ENCODE measurements at regions not wholly inside any gene's neighbourhood (a gene's known extent, or its start where the extent isn't known, plus 50 kb on each side); places are given as distances from the start of the nearest gene placed in this dataset.

- Histone ChIP-seq H3K27ac (ENCODE audit: low read length) (no peak overlapping the region), H3K4me1 (ENCODE audit: insufficient read depth, low read length) (no peaks in the 10 kb centered on the region)
- no peak for ATAC-seq (ENCODE audit: insufficient read depth, low read depth)
These were observed 54.9 kb downstream of the OLIG1 start for GRCh38 chr21:33124889-33125288.

GRCh38 chr21:33125680-33126375 lies 55.9 kb downstream of the OLIG1 start:
- no peaks in the 10 kb centered on the region for H3K36me3 ChIP-seq (ENCODE audit: insufficient read depth, low read length)
- H3K9me3 ChIP-seq (ENCODE audit: insufficient read depth, low read length, severe bottlenecking): no peaks in the 10 kb centered on the region
- no peak overlapping the region for H3K4me3 ChIP-seq (ENCODE audit: low read depth in 1 of 2, low read length in 2 of 2)
- no peak overlapping the region for H3K4me2 ChIP-seq (ENCODE audit: insufficient read depth, low read length)
- no peak overlapping the region for H3K27ac ChIP-seq (ENCODE audit: low read length)
- no peaks in the 10 kb centered on the region for H3K27me3 ChIP-seq (ENCODE audit: insufficient read depth, low read length, poor library complexity)
- no peak for ATAC-seq (ENCODE audit: insufficient read depth, low read depth)
- no peaks in the 10 kb centered on the region for H4K20me1 ChIP-seq (ENCODE audit: insufficient read depth, low read length)
- no peaks in the 10 kb centered on the region for H3K4me1 ChIP-seq (ENCODE audit: insufficient read depth, low read length)
- H3K9ac ChIP-seq (ENCODE audit: low read depth, low read length): no peak overlapping the region
- H3K79me2 ChIP-seq (ENCODE audit: insufficient read depth, low read length): no peaks in the 10 kb centered on the region
- H2AFZ ChIP-seq (ENCODE audit: low read depth, low read length): no peak overlapping the region
- TF ChIP-seq CTCF (IDR thresholded peaks at IDR 0.05; ENCODE audit: borderline replicate concordance, extremely low read depth, low read length, poor library complexity, severe bottlenecking) (no peak), EZH2 (IDR thresholded peaks at IDR 0.05; ENCODE audit: borderline replicate concordance, low read depth, low read length, severe bottlenecking) (no peak)
- DNase-seq: no peak

More at GRCh38 chr21:33124889-33125288, 54.9 kb downstream of the OLIG1 start:
- H2AFZ ChIP-seq (ENCODE audit: low read depth, low read length): no peak overlapping the region
- no peaks in the 10 kb centered on the region for H3K36me3 ChIP-seq (ENCODE audit: insufficient read depth, low read length)
- no peak overlapping the region for H3K4me2 ChIP-seq (ENCODE audit: insufficient read depth, low read length)
- no peaks in the 10 kb centered on the region for H4K20me1 ChIP-seq (ENCODE audit: insufficient read depth, low read length)
- H3K79me2 ChIP-seq (ENCODE audit: insufficient read depth, low read length): no peaks in the 10 kb centered on the region
- H3K9me3 ChIP-seq (ENCODE audit: insufficient read depth, low read length, severe bottlenecking): no peaks in the 10 kb centered on the region
- no peaks in the 10 kb centered on the region for H3K27me3 ChIP-seq (ENCODE audit: insufficient read depth, low read length, poor library complexity)
- DNase-seq: no peak
- TF ChIP-seq EZH2 (IDR thresholded peaks at IDR 0.05; ENCODE audit: borderline replicate concordance, low read depth, low read length, severe bottlenecking) (no peak), CTCF (IDR thresholded peaks at IDR 0.05; ENCODE audit: borderline replicate concordance, extremely low read depth, low read length, poor library complexity, severe bottlenecking) (no peak)
- no peak overlapping the region for H3K9ac ChIP-seq (ENCODE audit: low read depth, low read length)
- no peak overlapping the region for H3K4me3 ChIP-seq (ENCODE audit: low read depth in 1 of 2, low read length in 2 of 2)

- no peaks in the 10 kb centered on the region for H3K4me1 ChIP-seq (ENCODE audit: insufficient read depth, low read length)
- no peak overlapping the region for H3K4me3 ChIP-seq (ENCODE audit: low read depth in 1 of 2, low read length in 2 of 2)
- H3K9me3 ChIP-seq (ENCODE audit: insufficient read depth, low read length, severe bottlenecking): no peaks in the 10 kb centered on the region
- DNase-seq: no peak
- no peak overlapping the region for H3K9ac ChIP-seq (ENCODE audit: low read depth, low read length)
- H3K36me3 ChIP-seq (ENCODE audit: insufficient read depth, low read length): no peaks in the 10 kb centered on the region
- H3K27ac ChIP-seq (ENCODE audit: low read length): no peak overlapping the region
- ATAC-seq (ENCODE audit: insufficient read depth, low read depth): no peak
- H3K79me2 ChIP-seq (ENCODE audit: insufficient read depth, low read length): no peaks in the 10 kb centered on the region
- no peak overlapping the region for H3K4me2 ChIP-seq (ENCODE audit: insufficient read depth, low read length)
- TF ChIP-seq CTCF (IDR thresholded peaks at IDR 0.05; ENCODE audit: borderline replicate concordance, extremely low read depth, low read length, poor library complexity, severe bottlenecking): no peak
- no peak for TF ChIP-seq EZH2 (IDR thresholded peaks at IDR 0.05; ENCODE audit: borderline replicate concordance, low read depth, low read length, severe bottlenecking)
- H4K20me1 ChIP-seq (ENCODE audit: insufficient read depth, low read length): no peaks in the 10 kb centered on the region
- no peak overlapping the region for H2AFZ ChIP-seq (ENCODE audit: low read depth, low read length)
- H3K27me3 ChIP-seq (ENCODE audit: insufficient read depth, low read length, poor library complexity): no peaks in the 10 kb centered on the region
These were observed 56.6 kb downstream of the OLIG1 start for GRCh38 chr21:33126569-33126968.

All from DND-41 (cell line).